Peyer's patch (tissue), 4 donors: ENCODE measurements at regions not wholly inside any gene's neighbourhood (a gene's known extent, or its start where the extent isn't known, plus 50 kb on each side); places are given as distances from the start of the nearest gene placed in this dataset.

Source experiments
- CTCF ChIP-seq, 6 experiments: fragments of 450-650 bp in 4 of 6; fragments of 200-600 bp in 2 of 6; sonication (generic) in 1 of 6; IDR thresholded peaks; one replicate each; pipeline ENCODE4 v1.5.1; 2017 to 2019; ENCODE audit warnings: antibody characterized with exemption in 6 of 6, mild to moderate bottlenecking in 3 of 6, moderate library complexity in 1 of 6
- POLR2A ChIP-seq, 2 donors: fragments of 450-650 bp; IDR thresholded peaks; one replicate each; pipeline ENCODE4 v1.5.1; 2017; ENCODE audit warnings: antibody characterized with exemption in 2 of 2, mild to moderate bottlenecking in 2 of 2, moderate library complexity in 2 of 2

GRCh38 chr6:21742238-21742660, 148.7 kb downstream of the SOX4 start:
- no peak for TF ChIP-seq CTCF (IDR thresholded peaks at IDR 0.05)
- TF ChIP-seq POLR2A (IDR thresholded peaks at IDR 0.05) = no peak
